Spinal cord (tissue), 9 donors: ENCODE measurements at regions not wholly inside any gene's neighbourhood (a gene's known extent, or its start where the extent isn't known, plus 50 kb on each side); places are given as distances from the start of the nearest gene placed in this dataset.
A peak's percentile ranks its signal among the peaks of the same experiment; 100 is the strongest.
"Not testable (repeated sequence)": the region's sequence is repeated elsewhere in the genome, so short reads cannot be mapped to it uniquely, and the experiment has no call there.

Experiments used
- DNase-seq, 6 donors: peaks; one replicate each; pipeline versions ENCODE4 v3.0.0 to v3.0.0-alpha.2; 2013 to 2015; ENCODE audit warnings: low spot score in 6 of 6, low read depth in 4 of 6
- H3K27ac ChIP-seq: one replicate; pipeline ENCODE4 v1.5.1; 2013; ENCODE audit warnings: low read depth, low read length, control low read depth
- H3K27me3 ChIP-seq: one replicate; pipeline ENCODE4 v1.6.1; 2013; ENCODE audit warnings: low read length; ENCODE audit not compliant: control insufficient read depth, insufficient read depth
- H3K36me3 ChIP-seq: one replicate; pipeline ENCODE4 v1.6.1; 2013; ENCODE audit warnings: low read length; ENCODE audit not compliant: control insufficient read depth, insufficient read depth
- H3K4me1 ChIP-seq: one replicate; pipeline ENCODE4 v1.6.1; 2013; ENCODE audit warnings: low read length; ENCODE audit not compliant: control insufficient read depth, insufficient read depth
- H3K4me3 ChIP-seq: one replicate; pipeline ENCODE4 v1.5.1; 2013; ENCODE audit warnings: low read depth, low read length, control low read depth
- H3K9me3 ChIP-seq: one replicate; pipeline ENCODE4 v1.6.1; 2013; ENCODE audit warnings: low read length; ENCODE audit not compliant: control insufficient read depth, insufficient read depth
- WGBS: methylation state at CpG from one replicate; pipeline ENCODE4 v1.1.5; 2013; ENCODE audit warnings: missing lambda C conversion rate; ENCODE audit not compliant: insufficient coverage; 5-methylcytosine and 5-hydroxymethylcytosine counted together
- donor health status: healthy.

GRCh38 chr11:23455321-23455891 is 595.1 kb upstream of the CCDC179 start:
- Histone ChIP-seq H3K36me3 (no peaks in the 10 kb centered on the region), H3K9me3 (peaks cover 3% of the 10 kb centered on the region), H3K27me3 (no peaks in the 10 kb centered on the region), H3K27ac (no peak overlapping the region), H3K4me3 (no peak overlapping the region), H3K4me1 (no peaks in the 10 kb centered on the region)
- peak in 2 of 6 donors; percentile 4 to 23 for DNase-seq
- no CpG with 5 or more reads among the region's 3 CpGs for WGBS

GRCh38 chr11:23457641-23458040 is 597.4 kb upstream of the CCDC179 start:
- no peak overlapping the region for H3K27ac ChIP-seq
- WGBS = no CpG with 5 or more reads among the region's 2 CpGs
- H3K4me1 ChIP-seq = no peaks in the 10 kb centered on the region
- DNase-seq = no peak
- no peak overlapping the region for H3K4me3 ChIP-seq
- H3K27me3 ChIP-seq = no peaks in the 10 kb centered on the region
- no peaks in the 10 kb centered on the region for H3K9me3 ChIP-seq
- no peaks in the 10 kb centered on the region for H3K36me3 ChIP-seq

GRCh38 chr11:23471878-23472277 is 611.6 kb upstream of the CCDC179 start:
- no peaks in the 10 kb centered on the region for H3K9me3 ChIP-seq
- H3K27ac ChIP-seq = no peak overlapping the region
- H3K36me3 ChIP-seq = no peaks in the 10 kb centered on the region
- no peak overlapping the region for H3K4me3 ChIP-seq
- no CpG with 5 or more reads among the region's 2 CpGs for WGBS
- H3K4me1 ChIP-seq = no peaks in the 10 kb centered on the region
- no peaks in the 10 kb centered on the region for H3K27me3 ChIP-seq
- DNase-seq = no peak

GRCh38 chr11:23473782-23474181 is 613.5 kb upstream of the CCDC179 start:
- Histone ChIP-seq H3K4me1 (no peaks in the 10 kb centered on the region), H3K27me3 (no peaks in the 10 kb centered on the region), H3K27ac (no peak overlapping the region), H3K36me3 (no peaks in the 10 kb centered on the region), H3K9me3 (no peaks in the 10 kb centered on the region), H3K4me3 (no peak overlapping the region)
- DNase-seq = no peak

- no peak overlapping the region for H3K27ac ChIP-seq
- no peak overlapping the region for H3K4me3 ChIP-seq
- no peak for DNase-seq
- H3K36me3 ChIP-seq = no peaks in the 10 kb centered on the region
- H3K9me3 ChIP-seq = no peaks in the 10 kb centered on the region
- no peaks in the 10 kb centered on the region for H3K27me3 ChIP-seq
- no peaks in the 10 kb centered on the region for H3K4me1 ChIP-seq
Measured at GRCh38 chr11:23480736-23481135, 620.5 kb upstream of the CCDC179 start.

- DNase-seq, H3K27me3 ChIP-seq, H3K27ac ChIP-seq, H3K4me1 ChIP-seq, H3K4me3 ChIP-seq, H3K9me3 ChIP-seq, H3K36me3 ChIP-seq: not testable (repeated sequence)
- WGBS = 69% methylated on average over 3 of the region's 3 CpGs
Measured at GRCh38 chr11:23484146-23484545, 623.9 kb upstream of the CCDC179 start.

GRCh38 chr11:23484618-23485017 is 624.3 kb upstream of the CCDC179 start:
- DNase-seq, H3K27me3 ChIP-seq: not testable (repeated sequence)
- WGBS = 82% methylated on average over 3 of the region's 3 CpGs

GRCh38 chr11:23490557-23491235 is 630.4 kb upstream of the CCDC179 start:
- H3K36me3 ChIP-seq = no peaks in the 10 kb centered on the region
- H3K9me3 ChIP-seq = no peaks in the 10 kb centered on the region
- no peaks in the 10 kb centered on the region for H3K4me1 ChIP-seq
- no peak overlapping the region for H3K27ac ChIP-seq
- no peak for DNase-seq
- H3K4me3 ChIP-seq = no peak overlapping the region
- WGBS = 37% methylated on average over 3 of the region's 3 CpGs
- no peaks in the 10 kb centered on the region for H3K27me3 ChIP-seq

More at GRCh38 chr11:23484618-23485017, 624.3 kb upstream of the CCDC179 start:
- H3K27ac ChIP-seq, H3K9me3 ChIP-seq, H3K4me1 ChIP-seq, H3K36me3 ChIP-seq, H3K4me3 ChIP-seq: not testable (repeated sequence)

- no peaks in the 10 kb centered on the region for H3K9me3 ChIP-seq
- no peaks in the 10 kb centered on the region for H3K36me3 ChIP-seq
- H3K27me3 ChIP-seq = no peaks in the 10 kb centered on the region
- H3K4me1 ChIP-seq = no peaks in the 10 kb centered on the region
- DNase-seq = no peak
- H3K4me3 ChIP-seq = no peak overlapping the region
- no peak overlapping the region for H3K27ac ChIP-seq
- no CpG with 5 or more reads among the region's 2 CpGs for WGBS
Measured at GRCh38 chr11:23494981-23495380, 634.7 kb upstream of the CCDC179 start.

GRCh38 chr11:23496340-23496739 is 636.1 kb upstream of the CCDC179 start:
- H3K36me3 ChIP-seq = no peaks in the 10 kb centered on the region
- DNase-seq = no peak
- 100% methylated on average over 1 of the region's 6 CpGs for WGBS
- no peaks in the 10 kb centered on the region for H3K9me3 ChIP-seq
- H3K27me3 ChIP-seq = no peaks in the 10 kb centered on the region
- H3K4me3 ChIP-seq = no peak overlapping the region
- H3K4me1 ChIP-seq = no peaks in the 10 kb centered on the region
- H3K27ac ChIP-seq = no peak overlapping the region
